ENCODE measurements at regions not wholly inside any gene's neighbourhood (a gene's known extent, or its start where the extent isn't known, plus 50 kb on each side); places are given as distances from the start of the nearest gene placed in this dataset.
A peak's percentile ranks its signal among the peaks of the same experiment; 100 is the strongest.

DNA sequence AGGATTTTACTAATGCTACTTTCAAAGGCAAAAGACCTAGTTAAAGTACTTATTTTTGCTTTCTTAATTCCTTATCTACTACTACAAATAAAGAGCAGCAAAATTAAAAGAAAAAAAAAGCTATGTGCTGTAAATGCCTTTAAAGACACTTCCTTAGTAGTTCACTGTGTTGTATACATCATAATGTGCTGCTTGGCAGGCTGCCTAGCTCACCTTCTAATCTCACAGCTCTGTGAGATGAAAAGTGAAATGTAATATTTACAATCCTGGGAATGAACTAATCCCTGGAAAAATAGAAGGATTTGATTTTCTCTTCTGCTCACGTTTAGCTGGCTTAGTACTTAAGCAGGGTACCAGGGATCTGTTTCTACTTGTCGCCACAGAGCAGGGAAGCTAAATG is 184.4 kb upstream of the ALG10B start:
- WGBS, 5 donors, result 36 to 77% (median 57%) methylated on average over 2 of the region's 2 CpGs
- no peaks in the 10 kb centered on the region for H3K36me3 ChIP-seq
- no peaks in the 10 kb centered on the region for H3K4me1 ChIP-seq
- no peak for TF ChIP-seq POLR2A (IDR thresholded peaks at IDR 0.05)
- TF ChIP-seq, protein P1, sequence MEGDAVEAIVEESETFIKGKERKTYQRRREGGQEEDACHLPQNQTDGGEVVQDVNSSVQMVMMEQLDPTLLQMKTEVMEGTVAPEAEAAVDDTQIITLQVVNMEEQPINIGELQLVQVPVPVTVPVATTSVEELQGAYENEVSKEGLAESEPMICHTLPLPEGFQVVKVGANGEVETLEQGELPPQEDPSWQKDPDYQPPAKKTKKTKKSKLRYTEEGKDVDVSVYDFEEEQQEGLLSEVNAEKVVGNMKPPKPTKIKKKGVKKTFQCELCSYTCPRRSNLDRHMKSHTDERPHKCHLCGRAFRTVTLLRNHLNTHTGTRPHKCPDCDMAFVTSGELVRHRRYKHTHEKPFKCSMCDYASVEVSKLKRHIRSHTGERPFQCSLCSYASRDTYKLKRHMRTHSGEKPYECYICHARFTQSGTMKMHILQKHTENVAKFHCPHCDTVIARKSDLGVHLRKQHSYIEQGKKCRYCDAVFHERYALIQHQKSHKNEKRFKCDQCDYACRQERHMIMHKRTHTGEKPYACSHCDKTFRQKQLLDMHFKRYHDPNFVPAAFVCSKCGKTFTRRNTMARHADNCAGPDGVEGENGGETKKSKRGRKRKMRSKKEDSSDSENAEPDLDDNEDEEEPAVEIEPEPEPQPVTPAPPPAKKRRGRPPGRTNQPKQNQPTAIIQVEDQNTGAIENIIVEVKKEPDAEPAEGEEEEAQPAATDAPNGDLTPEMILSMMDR (IDR thresholded peaks at IDR 0.05 in 8 of 11, conservative IDR thresholded peaks at IDR 0.05 in 3 of 11), result no peak
- TF ChIP-seq POLR2AphosphoS5 (IDR thresholded peaks at IDR 0.05), result no peak
- H3K4me3 ChIP-seq, result no peak overlapping the region
- intact Hi-C loops (cut with DNase I; ENCODE audit: low total_unique reads), result loop anchor here (10.0 kb wide), 1 partner anchor 183 kb away; the partner anchor contains the start of gene ALG10B
- no peak overlapping the region for H3K27ac ChIP-seq
- H3K9me3 ChIP-seq, result no peaks in the 10 kb centered on the region
- H3K27me3 ChIP-seq (replicated peaks in 1 of 7), result peaks cover 0 to 6% (median 0%) of the 10 kb centered on the region in 7 donors
- no peak for DNase-seq

DNA sequence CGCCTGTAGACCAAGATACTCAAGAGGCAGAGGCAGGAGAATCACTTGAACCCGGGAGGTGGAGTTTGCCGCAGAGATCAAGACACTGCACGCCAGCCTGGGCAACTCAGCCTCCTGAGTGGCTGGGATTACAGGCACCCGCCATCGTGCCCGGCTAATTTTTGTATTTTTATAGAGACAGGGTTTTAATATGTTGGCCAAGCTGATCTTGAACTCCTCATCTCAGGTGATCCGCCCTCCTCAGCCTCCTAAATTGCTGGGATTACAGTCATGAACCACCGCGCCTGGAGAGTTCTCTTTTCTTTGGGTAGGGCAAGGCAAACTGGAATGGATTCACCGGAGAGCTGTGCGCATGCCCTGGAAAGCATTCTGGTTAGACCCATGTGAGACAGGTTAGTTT is 179.3 kb upstream of the ALG10B start:
- peaks cover 0 to 21% (median 9%) of the 10 kb centered on the region in 7 donors for H3K27me3 ChIP-seq (replicated peaks in 1 of 7)
- TF ChIP-seq POLR2AphosphoS5 (IDR thresholded peaks at IDR 0.05) (no peak), POLR2A (IDR thresholded peaks at IDR 0.05) (no peak)
- TF ChIP-seq, protein P1 (IDR thresholded peaks at IDR 0.05 in 8 of 11, conservative IDR thresholded peaks at IDR 0.05 in 3 of 11), result no peak
- H3K9me3 ChIP-seq, result no peaks in the 10 kb centered on the region
- 84 to 93% (median 92%) methylated on average over 12 of the region's 12 CpGs for WGBS, 5 donors
- DNase-seq, result no peak
- H3K4me1 ChIP-seq, result peaks cover 6 to 14% (median 12%) of the 10 kb centered on the region in 6 donors
- intact Hi-C loops (cut with DNase I; ENCODE audit: low total_unique reads), result loop anchor here (10.0 kb wide), 1 partner anchor 178 kb away; the partner anchor contains the start of gene ALG10B
- no peaks in the 10 kb centered on the region for H3K36me3 ChIP-seq
- H3K27ac ChIP-seq, result no peak overlapping the region
- no peak overlapping the region for H3K4me3 ChIP-seq

DNA sequence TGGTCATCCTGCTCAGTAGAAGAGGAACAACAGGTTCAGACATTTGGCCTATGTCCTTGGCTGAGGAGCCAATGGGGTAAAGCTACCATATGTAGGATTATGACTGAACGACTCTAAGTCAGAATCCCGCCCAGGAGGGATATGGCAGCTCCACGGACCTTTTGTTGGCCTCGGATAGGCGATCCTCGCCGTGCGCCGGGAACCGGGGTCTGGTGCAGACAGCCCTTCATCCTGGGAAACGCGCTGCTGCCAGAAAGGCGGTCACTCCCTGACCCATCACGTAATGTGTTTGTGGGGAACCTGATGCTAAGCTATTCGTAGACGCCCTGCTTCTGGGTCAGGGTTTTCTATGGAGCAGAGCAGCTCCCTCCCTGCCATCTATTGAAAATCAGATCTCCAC is 178.9 kb upstream of the ALG10B start:
- Histone ChIP-seq H3K4me1 (peaks cover 6 to 14% (median 12%) of the 10 kb centered on the region in 6 donors), H3K36me3 (no peaks in the 10 kb centered on the region), H3K4me3 (peak overlapping the region in 1 of 8 donors; percentile 7), H3K27me3 (replicated peaks in 1 of 7) (peaks cover 0 to 21% (median 9%) of the 10 kb centered on the region in 7 donors), H3K27ac (no peak overlapping the region), H3K9me3 (no peaks in the 10 kb centered on the region)
- intact Hi-C loops (cut with DNase I; ENCODE audit: low total_unique reads), result loop anchor here (10.0 kb wide), 1 partner anchor 177 kb away; the partner anchor contains the start of gene ALG10B
- WGBS, 5 donors, result 51 to 67% (median 60%) methylated on average over 13 to 16 of the region's 16 CpGs
- TF ChIP-seq POLR2A (IDR thresholded peaks at IDR 0.05) (no peak), POLR2AphosphoS5 (IDR thresholded peaks at IDR 0.05) (no peak)
- TF ChIP-seq, protein P1 (IDR thresholded peaks at IDR 0.05 in 8 of 11, conservative IDR thresholded peaks at IDR 0.05 in 3 of 11), result no peak
- no peak for DNase-seq

DNA sequence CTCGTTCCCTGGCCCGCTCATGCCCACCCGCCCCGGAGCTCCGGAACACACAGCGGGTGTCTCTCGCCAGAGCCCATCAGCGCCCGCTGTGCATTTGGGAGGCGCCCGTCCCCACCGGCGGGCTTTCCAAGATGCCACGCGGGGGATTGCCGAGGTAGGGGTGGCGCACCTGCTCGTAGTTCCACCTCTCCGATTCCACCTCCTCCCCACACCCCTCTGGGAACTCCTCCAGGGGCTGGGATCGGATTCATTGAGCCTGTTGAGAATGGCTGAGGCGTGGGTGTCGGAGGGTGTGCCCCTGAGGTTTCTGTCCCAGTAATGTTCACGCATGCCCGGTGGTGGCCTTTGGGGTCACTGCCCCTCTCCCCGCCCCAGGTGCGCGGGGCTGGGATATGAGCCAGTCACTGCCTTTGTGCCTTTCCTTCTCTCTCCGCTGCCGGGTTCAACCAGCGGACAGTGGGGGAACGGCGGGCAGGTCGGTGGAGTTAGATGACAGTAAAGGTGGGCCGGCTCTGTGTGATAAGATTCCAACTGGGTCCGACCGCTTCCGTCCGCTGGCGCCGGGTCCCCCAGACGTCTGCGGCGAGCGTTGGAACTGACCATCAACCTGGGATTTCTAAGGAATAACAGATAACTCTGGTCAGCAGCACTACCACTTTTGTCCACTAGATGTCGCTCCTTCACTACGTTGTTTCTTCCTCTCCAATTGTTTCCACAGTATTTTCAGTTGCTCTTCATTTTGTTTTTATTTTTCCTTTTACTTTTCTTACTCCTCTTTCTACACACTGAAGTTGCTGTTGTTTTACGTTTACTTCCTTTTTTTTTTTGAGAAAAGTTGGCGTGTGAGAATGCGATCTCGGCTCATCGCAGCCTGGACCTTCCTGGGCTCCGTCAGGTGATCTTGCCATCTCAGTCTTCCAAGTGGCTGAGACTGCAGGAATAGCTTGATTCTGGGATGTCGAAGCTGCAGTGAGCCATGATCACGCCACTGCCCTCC is 178.1 kb upstream of the ALG10B start:
- Histone ChIP-seq H3K27me3 (replicated peaks in 1 of 7) (peaks cover 0 to 21% (median 9%) of the 10 kb centered on the region in 7 donors), H3K4me3 (peak overlapping the region in 7 of 8 donors; percentile 9 to 57 (median 16)), H3K4me1 (peaks cover 6 to 14% (median 12%) of the 10 kb centered on the region in 6 donors), H3K9me3 (no peaks in the 10 kb centered on the region), H3K36me3 (no peaks in the 10 kb centered on the region), H3K27ac (no peak overlapping the region)
- no peak for TF ChIP-seq POLR2AphosphoS5 (IDR thresholded peaks at IDR 0.05)
- TF ChIP-seq, protein P1 (IDR thresholded peaks at IDR 0.05 in 8 of 11, conservative IDR thresholded peaks at IDR 0.05 in 3 of 11), result peak; percentile 89 to 96 (median 93)
- DNase-seq, result peak; percentile 78
- 6 to 23% (median 14%) methylated on average over 43 to 54 of the region's 54 CpGs for WGBS, 5 donors
- intact Hi-C loops (cut with DNase I; ENCODE audit: low total_unique reads), result loop anchor here (10.0 kb wide), 1 partner anchor 176 kb away; the partner anchor contains the start of gene ALG10B

All from spleen (tissue), 11 donors.